ENCODE measurements at regions not wholly inside any gene's neighbourhood (a gene's known extent, or its start where the extent isn't known, plus 50 kb on each side); places are given as distances from the start of the nearest gene placed in this dataset.

GRCh38 chr5:27315363-27316270 is 277.2 kb upstream of the CDH9 start:
- TF ChIP-seq CTCF (IDR thresholded peaks at IDR 0.05; ENCODE audit: extremely low read depth in 1 of 2, insufficient read depth in 1 of 2, low read depth in 1 of 2, low read length in 2 of 2) (no peak), EZH2 (IDR thresholded peaks at IDR 0.05; ENCODE audit: borderline replicate concordance, low read depth, low read length, severe bottlenecking) (no peak), POLR2A (IDR thresholded peaks at IDR 0.05; ENCODE audit: low read depth, low read length) (no peak), MAX (IDR thresholded peaks at IDR 0.05; ENCODE audit: insufficient read depth, insufficient read length) (no peak), POLR2AphosphoS5 (IDR thresholded peaks at IDR 0.05; ENCODE audit: insufficient read depth, low read depth, low read length) (no peak), JUN (IDR thresholded peaks at IDR 0.05; ENCODE audit: borderline replicate concordance, insufficient read depth, insufficient read length, low read depth) (no peak)

Measured in endothelial cell of umbilical vein (primary cell).